IMR-90 (cell line): ENCODE measurements at regions not wholly inside any gene's neighbourhood (a gene's known extent, or its start where the extent isn't known, plus 50 kb on each side); places are given as distances from the start of the nearest gene placed in this dataset.

Experiments
- ATAC-seq: fragments of 200-7000 bp; cut with Tn5 transposase; 2 replicates; pipeline ENCODE4 v1.9.1; 2020; ENCODE audit warnings: low read depth, mild to moderate bottlenecking, moderate library complexity
- BruUV-seq: library from RNA; stranded (reverse); fragments of 400-500 nt; replicated peaks from 2 replicates; lab custom pipeline; 2021; lab: Mats Ljungman, UMichigan
- CTCF ChIA-PET: fragments of 300-600 bp; formaldehyde crosslinking; extraction: SDS; loops from one replicate; lab custom pipeline; 2021; ENCODE audit warnings: antibody characterized with exemption; lab: Yijun Ruan, JAX
- POLR2A ChIA-PET: fragments of 300-600 bp; sonication (Branson Sonifier 250); formaldehyde crosslinking; loops from one replicate; lab custom pipeline; 2022; ENCODE audit warnings: antibody characterized with exemption; ENCODE audit not compliant: unreplicated experiment; lab: Charles Lee
- DNase-seq: peaks from one replicate; pipeline ENCODE4 v3.0.0; 2013
- H2AFZ ChIP-seq: replicated peaks from 2 replicates; pipeline ENCODE3; 2013; ENCODE audit warnings: low read length, mild to moderate bottlenecking; ENCODE audit not compliant: poor library complexity
- H2AK5ac ChIP-seq: 2 replicates; pipeline ENCODE4 v1.6.1; 2013; ENCODE audit warnings: low read depth, low read length, inconsistent platforms
- H2AK9ac ChIP-seq: replicated peaks from 2 replicates; pipeline ENCODE3; 2013; ENCODE audit warnings: mild to moderate bottlenecking, low read depth, low read length, moderate library complexity; ENCODE audit not compliant: poor library complexity
- H2BK120ac ChIP-seq: 2 replicates; pipeline ENCODE4 v1.6.1; 2013; ENCODE audit warnings: low read depth, low read length, inconsistent platforms
- H2BK15ac ChIP-seq: 3 replicates; pipeline ENCODE4 v1.6.1; 2013; ENCODE audit warnings: low read depth, low read length, inconsistent platforms
- H2BK20ac ChIP-seq: 2 replicates; pipeline ENCODE4 v1.6.1; 2013; ENCODE audit warnings: low read depth, mild to moderate bottlenecking, inconsistent platforms, low read length, moderate library complexity
- H2BK5ac ChIP-seq: 2 replicates; pipeline ENCODE4 v1.6.1; 2013; ENCODE audit warnings: mild to moderate bottlenecking, low read depth, low read length, inconsistent platforms; ENCODE audit not compliant: poor library complexity, severe bottlenecking
- H3K14ac ChIP-seq: replicated peaks from 2 replicates; pipeline ENCODE4 v1.6.1; 2013; ENCODE audit warnings: low read depth, low read length, inconsistent platforms
- H3K18ac ChIP-seq: 2 replicates; pipeline ENCODE4 v1.6.1; 2013; ENCODE audit warnings: low read depth, low read length, control low read depth
- H3K23ac ChIP-seq: 2 replicates; pipeline ENCODE4 v1.6.1; 2013; ENCODE audit warnings: low read depth, low read length, inconsistent platforms
- H3K27ac ChIP-seq: 2 replicates; pipeline ENCODE4 v1.5.1; 2013; ENCODE audit warnings: mild to moderate bottlenecking, control low read depth, low read length; ENCODE audit not compliant: insufficient read depth
- H3K27me3 ChIP-seq: 2 replicates; pipeline ENCODE4 v1.6.1; 2013; ENCODE audit warnings: low read length; ENCODE audit not compliant: control insufficient read depth, insufficient read depth
- H3K36me3 ChIP-seq: 2 replicates; pipeline ENCODE4 v1.6.1; 2013; ENCODE audit warnings: low read length, mixed read lengths; ENCODE audit not compliant: control insufficient read depth, insufficient read depth
- H3K4ac ChIP-seq: 2 replicates; pipeline ENCODE4 v1.6.1; 2013; ENCODE audit warnings: low read depth, low read length, inconsistent platforms
- H3K4me1 ChIP-seq: 2 replicates; pipeline ENCODE4 v1.6.1; 2013; ENCODE audit warnings: low read length, mixed read lengths; ENCODE audit not compliant: control insufficient read depth, insufficient read depth
- H3K4me2 ChIP-seq: 2 replicates; pipeline ENCODE4 v1.6.1; 2013; ENCODE audit warnings: low read depth, mild to moderate bottlenecking, control low read depth, low read length, moderate library complexity
- H3K4me3 ChIP-seq: 2 replicates; pipeline ENCODE4 v1.5.1; 2013; ENCODE audit warnings: low read depth, mild to moderate bottlenecking, control low read depth, low read length, moderate library complexity; ENCODE audit not compliant: insufficient read depth
- H3K56ac ChIP-seq: 2 replicates; pipeline ENCODE4 v1.6.1; 2013; ENCODE audit warnings: low read length, inconsistent platforms; ENCODE audit not compliant: insufficient read depth; ENCODE audit errors: extremely low read depth
- H3K79me1 ChIP-seq, 2 experiments: 2 replicates each; pipeline ENCODE4 v1.6.1; 2013; ENCODE audit warnings: low read length in 2 of 2, inconsistent platforms in 1 of 2, low read depth in 1 of 2
- H3K9ac ChIP-seq: 2 replicates; pipeline ENCODE4 v1.6.1; 2013; ENCODE audit warnings: low read depth, low read length, control low read depth
- H3K9me1 ChIP-seq: 2 replicates; pipeline ENCODE4 v1.6.1; 2013; ENCODE audit warnings: low read length, inconsistent platforms; ENCODE audit not compliant: insufficient read depth
- H3K9me3 ChIP-seq: 2 replicates; pipeline ENCODE4 v1.6.1; 2013; ENCODE audit warnings: low read length; ENCODE audit not compliant: control insufficient read depth, insufficient read depth
- H4K20me1 ChIP-seq: 2 replicates; pipeline ENCODE4 v1.6.1; 2013; ENCODE audit warnings: low read length, inconsistent platforms; ENCODE audit not compliant: insufficient read depth
- H4K5ac ChIP-seq: 2 replicates; pipeline ENCODE4 v1.6.1; 2013; ENCODE audit warnings: mild to moderate bottlenecking, low read depth, low read length, control low read depth
- H4K8ac ChIP-seq, 2 experiments: 2 replicates each; pipeline ENCODE4 v1.6.1; 2013; ENCODE audit warnings: low read depth in 2 of 2, low read length in 2 of 2, control low read depth in 1 of 2, inconsistent platforms in 1 of 2
- H4K91ac ChIP-seq: 2 replicates; pipeline ENCODE4 v1.6.1; 2013; ENCODE audit warnings: low read depth, low read length, inconsistent platforms; ENCODE audit not compliant: insufficient read depth
- CEBPB ChIP-seq: IDR thresholded peaks from 2 replicates; pipeline ENCODE4 v1.6.1; 2012; ENCODE audit warnings: low read depth, low read length, improper control_type of control experiment
- CHD1 ChIP-seq: IDR thresholded peaks from 2 replicates; pipeline ENCODE4 v1.6.1; 2012; ENCODE audit warnings: low read depth, low read length, improper control_type of control experiment
- CTCF ChIP-seq: conservative IDR thresholded peaks from 2 replicates; pipeline ENCODE4 v1.5.1; 2012; ENCODE audit warnings: mild to moderate bottlenecking, low read depth, low read length, improper control_type of control experiment
- MAZ ChIP-seq: IDR thresholded peaks from 2 replicates; pipeline ENCODE4 v1.6.1; 2012; ENCODE audit warnings: low read depth, mild to moderate bottlenecking, low read length, improper control_type of control experiment, moderate library complexity, borderline replicate concordance
- WGBS, 2 experiments: methylation state at CpG; one replicate each; pipeline versions ENCODE4 v1.1.5 to v1.1.7; 2013; ENCODE audit warnings: missing lambda C conversion rate in 2 of 2; ENCODE audit not compliant: insufficient read length in 1 of 2; ENCODE audit errors: extremely low coverage in 2 of 2; 5-methylcytosine and 5-hydroxymethylcytosine counted together
- dilution Hi-C: fragments of 300-500 bp; cut with HindIII; formaldehyde crosslinking; loops from one replicate; pipeline ENCODE4 v1.14.3; 2018; ENCODE audit warnings: low sequenced_read_pairs; ENCODE audit not compliant: unreplicated experiment
- in situ Hi-C: fragments of 300-500 bp; cut with MboI; formaldehyde crosslinking; loops from 3 replicates; pipeline ENCODE4 v1.14.3; 2019; ENCODE audit warnings: low sequenced_read_pairs, inconsistent platforms, mixed read lengths
- intact Hi-C: fragments of 100-400 bp; cut with micrococcal nuclease; formaldehyde crosslinking; loops from 2 replicates; pipeline ENCODE4 v1.10.0; 2022

- Histone ChIP-seq H2AK9ac (no peak overlapping the region), H3K56ac (no peak overlapping the region), H4K91ac (no peak overlapping the region), H2AK5ac (no peak overlapping the region), H2BK20ac (no peak overlapping the region), H3K27me3 (peaks cover 13% of the 10 kb centered on the region; the same call in 1 of the 2 replicates), H3K9me3 (peaks cover 8% of the 10 kb centered on the region; the same call in 1 of the 2 replicates), H2AFZ (no peak overlapping the region), H3K18ac (no peak overlapping the region), H3K4me3 (no peak overlapping the region), H4K5ac (no peak overlapping the region), H3K4ac (no peak overlapping the region), H3K14ac (no peak overlapping the region), H3K23ac (no peak overlapping the region), H2BK120ac (no peak overlapping the region), H3K4me2 (no peak overlapping the region), H3K27ac (no peak overlapping the region), H2BK5ac (no peak overlapping the region), H4K8ac (no peak overlapping the region), H3K4me1 (no peaks in the 10 kb centered on the region), H2BK15ac (no peak overlapping the region), H3K36me3 (no peaks in the 10 kb centered on the region), H3K9ac (no peak overlapping the region), H3K9me1 (no peaks in the 10 kb centered on the region), H4K20me1 (no peaks in the 10 kb centered on the region), H3K79me1 (no peaks in the 10 kb centered on the region)
- POLR2A ChIA-PET = no interaction called here
- no TSS peak for BruUV-seq
- no peak for DNase-seq
- in situ Hi-C loops = no loop called here
- CTCF ChIA-PET = no interaction called here
- no peak for TF ChIP-seq CTCF
- TF ChIP-seq MAZ = no peak
- TF ChIP-seq CEBPB = no peak
- TF ChIP-seq CHD1 = no peak
- dilution Hi-C loops = no loop called here
- WGBS, 2 experiments = 87% methylated on average over 8 of the region's 60 CpGs; no CpG with 5 or more reads in 1 of the 2 experiments
- intact Hi-C loops = no loop called here
- no peak for ATAC-seq
Measured at GRCh38 chr7:346116-346898, 56.3 kb downstream of the FOXL3 start.
